WERI-Rb-1 (cell line): ENCODE measurements at regions not wholly inside any gene's neighbourhood (a gene's known extent, or its start where the extent isn't known, plus 50 kb on each side); places are given as distances from the start of the nearest gene placed in this dataset.

ENCODE experiments used
- DNase-seq: peaks from one replicate; pipeline ENCODE4 v3.0.0-alpha.2; 2020
- H3K27ac ChIP-seq: fragments of 250-450 bp; sonication (Bioruptor Pico); 2 replicates; pipeline ENCODE4 v1.5.1; 2020; ENCODE audit warnings: mild to moderate bottlenecking, moderate library complexity
- H3K27me3 ChIP-seq: fragments of 250-450 bp; sonication (Bioruptor Pico); 2 replicates; pipeline ENCODE4 v1.5.1; 2021; ENCODE audit warnings: mild to moderate bottlenecking, low read depth, moderate library complexity; ENCODE audit not compliant: insufficient read depth, severe bottlenecking
- H3K36me3 ChIP-seq: fragments of 250-450 bp; sonication (Bioruptor Pico); 2 replicates; pipeline ENCODE4 v1.5.1; 2020; ENCODE audit warnings: mild to moderate bottlenecking, moderate library complexity
- H3K4me3 ChIP-seq: 2 replicates; pipeline ENCODE4 v1.5.1; 2011; ENCODE audit warnings: low read depth, mild to moderate bottlenecking, control low read depth, low read length
- H3K9me3 ChIP-seq: fragments of 250-450 bp; sonication (Bioruptor Pico); 2 replicates; pipeline ENCODE4 v1.5.1; 2021; ENCODE audit warnings: mild to moderate bottlenecking, moderate library complexity; ENCODE audit not compliant: severe bottlenecking
- CTCF ChIP-seq: IDR thresholded peaks from 2 replicates; pipeline ENCODE4 v1.5.1; 2011; ENCODE audit warnings: low read depth, mild to moderate bottlenecking, control low read depth, inconsistent platforms, low read length

GRCh38 chr1:165011186-165011585 is 345.3 kb downstream of the LMX1A start:
- no peaks in the 10 kb centered on the region for H3K36me3 ChIP-seq
- no peak overlapping the region for H3K4me3 ChIP-seq
- DNase-seq, result no peak
- H3K27me3 ChIP-seq, result no peaks in the 10 kb centered on the region
- H3K9me3 ChIP-seq, result no peaks in the 10 kb centered on the region
- TF ChIP-seq CTCF, result no peak
- no peak overlapping the region for H3K27ac ChIP-seq

GRCh38 chr1:165010418-165011070 is 346.0 kb downstream of the LMX1A start:
- H3K36me3 ChIP-seq, result no peaks in the 10 kb centered on the region
- H3K27me3 ChIP-seq, result no peaks in the 10 kb centered on the region
- TF ChIP-seq CTCF, result no peak
- DNase-seq, result no peak
- H3K4me3 ChIP-seq, result no peak overlapping the region
- H3K27ac ChIP-seq, result no peak overlapping the region
- no peaks in the 10 kb centered on the region for H3K9me3 ChIP-seq

DNA sequence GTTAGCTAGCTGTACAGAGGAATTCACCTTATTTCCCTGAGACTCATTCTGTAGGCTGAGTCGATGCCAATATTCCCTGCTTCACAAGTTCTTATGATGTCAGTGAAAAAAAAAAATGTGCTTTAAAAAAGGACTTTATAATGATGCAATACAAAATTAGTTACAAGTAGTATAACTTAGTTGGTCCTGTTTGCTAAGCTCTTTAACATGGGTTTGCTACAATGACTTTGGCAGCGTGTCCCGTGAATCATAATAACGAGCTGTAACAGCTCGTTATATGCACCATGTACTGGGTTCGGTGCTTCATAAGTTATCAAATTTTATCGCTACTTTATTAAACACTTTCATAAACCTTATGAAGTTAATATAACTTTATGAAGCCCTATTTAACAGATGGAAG is 349.7 kb downstream of the LMX1A start:
- no peaks in the 10 kb centered on the region for H3K27me3 ChIP-seq
- no peak for DNase-seq
- no peaks in the 10 kb centered on the region for H3K9me3 ChIP-seq
- no peak overlapping the region for H3K27ac ChIP-seq
- no peaks in the 10 kb centered on the region for H3K36me3 ChIP-seq
- no peak for TF ChIP-seq CTCF
- no peak overlapping the region for H3K4me3 ChIP-seq

- Histone ChIP-seq H3K27ac (no peak overlapping the region), H3K9me3 (no peaks in the 10 kb centered on the region), H3K27me3 (no peaks in the 10 kb centered on the region), H3K36me3 (no peaks in the 10 kb centered on the region), H3K4me3 (no peak overlapping the region)
- TF ChIP-seq CTCF, result no peak
- no peak for DNase-seq
Observed at GRCh38 chr1:164999146-164999545, 357.4 kb downstream of the LMX1A start.

DNA sequence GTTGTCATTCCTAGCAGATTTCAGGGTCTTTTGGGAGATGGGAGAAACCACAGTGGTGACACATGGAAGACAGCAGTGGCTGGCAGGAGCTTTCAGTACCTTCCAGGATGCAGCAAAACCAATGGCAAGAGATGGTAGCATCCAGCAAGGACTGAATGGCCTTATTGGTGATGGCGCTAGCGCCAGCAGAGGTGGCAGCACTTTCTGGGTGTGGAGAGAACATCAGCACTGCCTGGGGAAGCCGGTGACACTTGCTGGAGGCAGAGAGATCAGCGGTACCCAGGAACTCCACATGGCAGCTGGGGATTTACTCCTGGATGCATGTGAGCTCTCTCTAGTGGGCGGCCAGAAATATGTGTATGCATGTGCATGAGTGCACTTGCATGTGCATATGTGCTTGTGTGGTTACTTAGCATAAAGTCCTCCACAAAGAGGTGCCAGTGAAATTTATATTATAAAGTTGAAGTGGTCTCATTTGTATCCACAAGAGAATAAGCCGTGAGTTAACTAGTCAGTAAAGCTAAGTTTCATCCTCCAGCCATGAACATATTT is 364.7 kb downstream of the LMX1A start:
- H3K27ac ChIP-seq, result no peak overlapping the region
- no peak overlapping the region for H3K4me3 ChIP-seq
- H3K9me3 ChIP-seq, result no peaks in the 10 kb centered on the region
- H3K27me3 ChIP-seq, result no peaks in the 10 kb centered on the region
- H3K36me3 ChIP-seq, result no peaks in the 10 kb centered on the region
- TF ChIP-seq CTCF, result no peak
- DNase-seq, result no peak
